HL-60 (cell line): ENCODE measurements at regions not wholly inside any gene's neighbourhood (a gene's known extent, or its start where the extent isn't known, plus 50 kb on each side); places are given as distances from the start of the nearest gene placed in this dataset.

Experiments used
- DNase-seq, 2 experiments: peaks; one replicate each; pipeline ENCODE4 v3.0.0-alpha.2; 2010 to 2020; ENCODE audit warnings: low read depth in 1 of 2, low spot score in 1 of 2
- H3K27ac ChIP-seq: fragments of 250-450 bp; sonication (Bioruptor Pico); replicated peaks from 2 replicates; pipeline ENCODE4 v1.5.1; 2020; ENCODE audit warnings: mild to moderate bottlenecking, moderate library complexity
- H3K27me3 ChIP-seq: fragments of 250-450 bp; sonication (Bioruptor Pico); 2 replicates; pipeline ENCODE4 v1.5.1; 2021; ENCODE audit warnings: mild to moderate bottlenecking, moderate library complexity; ENCODE audit not compliant: insufficient read depth, poor library complexity, severe bottlenecking
- H3K4me3 ChIP-seq: replicated peaks from 2 replicates; pipeline ENCODE4 v1.5.1; 2011; ENCODE audit warnings: mild to moderate bottlenecking, control low read depth, low read length; ENCODE audit not compliant: insufficient read depth
- CTCF ChIP-seq: IDR thresholded peaks from one replicate; pipeline ENCODE4 v1.5.1; 2011; ENCODE audit warnings: low read length, control low read depth, inconsistent platforms; ENCODE audit not compliant: insufficient read depth
- GABPA ChIP-seq: IDR thresholded peaks from 2 replicates; pipeline ENCODE4 v1.6.1; 2012; ENCODE audit warnings: low read depth
- POLR2AphosphoS5 ChIP-seq: IDR thresholded peaks from 2 replicates; pipeline ENCODE4 v1.6.1; 2012; ENCODE audit warnings: low read depth
- SPI1 ChIP-seq: IDR thresholded peaks from 2 replicates; pipeline ENCODE4 v1.6.1; 2012; ENCODE audit warnings: low read depth, mild to moderate bottlenecking, borderline replicate concordance
- TF ChIP-seq, protein P1 (sequence below): IDR thresholded peaks from 2 replicates; pipeline ENCODE4 v1.6.1; 2012; ENCODE audit warnings: low read depth; ENCODE audit not compliant: insufficient replicate concordance

- Histone ChIP-seq H3K27ac (no peak overlapping the region), H3K4me3 (no peak overlapping the region), H3K27me3 (no peaks in the 10 kb centered on the region)
- no peak for DNase-seq
- TF ChIP-seq, protein P1, sequence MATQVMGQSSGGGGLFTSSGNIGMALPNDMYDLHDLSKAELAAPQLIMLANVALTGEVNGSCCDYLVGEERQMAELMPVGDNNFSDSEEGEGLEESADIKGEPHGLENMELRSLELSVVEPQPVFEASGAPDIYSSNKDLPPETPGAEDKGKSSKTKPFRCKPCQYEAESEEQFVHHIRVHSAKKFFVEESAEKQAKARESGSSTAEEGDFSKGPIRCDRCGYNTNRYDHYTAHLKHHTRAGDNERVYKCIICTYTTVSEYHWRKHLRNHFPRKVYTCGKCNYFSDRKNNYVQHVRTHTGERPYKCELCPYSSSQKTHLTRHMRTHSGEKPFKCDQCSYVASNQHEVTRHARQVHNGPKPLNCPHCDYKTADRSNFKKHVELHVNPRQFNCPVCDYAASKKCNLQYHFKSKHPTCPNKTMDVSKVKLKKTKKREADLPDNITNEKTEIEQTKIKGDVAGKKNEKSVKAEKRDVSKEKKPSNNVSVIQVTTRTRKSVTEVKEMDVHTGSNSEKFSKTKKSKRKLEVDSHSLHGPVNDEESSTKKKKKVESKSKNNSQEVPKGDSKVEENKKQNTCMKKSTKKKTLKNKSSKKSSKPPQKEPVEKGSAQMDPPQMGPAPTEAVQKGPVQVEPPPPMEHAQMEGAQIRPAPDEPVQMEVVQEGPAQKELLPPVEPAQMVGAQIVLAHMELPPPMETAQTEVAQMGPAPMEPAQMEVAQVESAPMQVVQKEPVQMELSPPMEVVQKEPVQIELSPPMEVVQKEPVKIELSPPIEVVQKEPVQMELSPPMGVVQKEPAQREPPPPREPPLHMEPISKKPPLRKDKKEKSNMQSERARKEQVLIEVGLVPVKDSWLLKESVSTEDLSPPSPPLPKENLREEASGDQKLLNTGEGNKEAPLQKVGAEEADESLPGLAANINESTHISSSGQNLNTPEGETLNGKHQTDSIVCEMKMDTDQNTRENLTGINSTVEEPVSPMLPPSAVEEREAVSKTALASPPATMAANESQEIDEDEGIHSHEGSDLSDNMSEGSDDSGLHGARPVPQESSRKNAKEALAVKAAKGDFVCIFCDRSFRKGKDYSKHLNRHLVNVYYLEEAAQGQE, result no peak
Observed at GRCh38 chr6:140276719-140277118, 902.3 kb upstream of the CITED2 start.

GRCh38 chr6:140276133-140276532, 901.7 kb upstream of the CITED2 start:
- Histone ChIP-seq H3K4me3 (no peak overlapping the region), H3K27ac (no peak overlapping the region), H3K27me3 (no peaks in the 10 kb centered on the region)
- DNase-seq, result no peak
- no peak for TF ChIP-seq CTCF
- TF ChIP-seq GABPA, result no peak
- no peak for TF ChIP-seq POLR2AphosphoS5
- no peak for TF ChIP-seq SPI1
- TF ChIP-seq, protein P1, result no peak

DNA sequence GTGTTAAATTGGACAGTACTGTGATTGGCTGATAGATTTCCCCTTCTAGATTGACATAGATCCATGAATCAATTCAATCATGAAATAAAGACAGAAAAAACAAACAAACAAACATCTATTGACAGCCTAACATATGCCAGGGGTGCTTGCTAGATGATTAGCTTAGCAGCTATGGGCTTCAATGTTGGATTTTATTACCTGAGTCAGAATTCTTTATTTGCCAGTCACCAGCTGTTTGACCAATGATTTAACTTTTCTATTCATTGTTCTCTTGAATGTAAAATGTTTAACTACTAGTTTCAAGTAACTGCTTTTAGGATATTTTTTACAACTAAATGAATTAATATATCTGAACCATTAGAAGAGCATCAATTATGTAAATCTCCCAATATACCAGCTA, 901.3 kb upstream of the CITED2 start:
- no peak for DNase-seq
- TF ChIP-seq CTCF (no peak), SPI1 (no peak), GABPA (no peak), POLR2AphosphoS5 (no peak)
- TF ChIP-seq, protein P1, result no peak
- Histone ChIP-seq H3K4me3 (no peak overlapping the region), H3K27me3 (no peaks in the 10 kb centered on the region), H3K27ac (no peak overlapping the region)

DNA sequence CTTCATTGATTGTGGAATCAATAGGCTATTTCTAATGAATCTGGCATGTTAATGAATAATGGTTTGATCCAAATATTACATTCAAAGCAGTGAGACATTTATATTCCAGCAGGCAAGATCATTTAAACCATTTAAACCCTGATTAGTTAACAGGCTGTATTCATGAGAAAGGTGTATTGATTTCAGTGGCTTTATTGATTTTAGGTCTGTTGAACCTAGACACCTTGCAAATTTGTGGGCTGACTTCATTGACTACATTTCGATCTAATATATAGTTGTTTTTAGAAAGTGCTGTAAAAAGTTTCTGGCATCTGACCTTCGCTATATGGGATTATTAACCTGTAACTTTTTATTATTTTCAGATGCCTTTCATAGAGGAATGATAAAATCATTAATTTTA, 900.1 kb upstream of the CITED2 start:
- no peak overlapping the region for H3K4me3 ChIP-seq

More for the DNA sequence above, 900.1 kb upstream of the CITED2 start:
- H3K27me3 ChIP-seq, result no peaks in the 10 kb centered on the region
- H3K27ac ChIP-seq, result no peak overlapping the region
- TF ChIP-seq GABPA (no peak), CTCF (no peak), SPI1 (no peak)
- TF ChIP-seq, protein P1, result no peak
- DNase-seq, result no peak
